Liver (tissue), 8 donors: ENCODE measurements at regions not wholly inside any gene's neighbourhood (a gene's known extent, or its start where the extent isn't known, plus 50 kb on each side); places are given as distances from the start of the nearest gene placed in this dataset.

Experiments used
- DNase-seq: peaks from one replicate; pipeline ENCODE4 v3.0.0-alpha.2; 2017; ENCODE audit warnings: low spot score
- H3K27ac ChIP-seq, 2 donors: one replicate each; pipeline ENCODE4 v1.7.0; 2013; ENCODE audit warnings: inconsistent platforms in 2 of 2, low read length in 2 of 2, control low read depth in 1 of 2, low read depth in 1 of 2, mild to moderate bottlenecking in 1 of 2
- H3K27me3 ChIP-seq, 4 donors: one replicate each; pipeline versions ENCODE4 v1.6.1 to v1.7.0; 2013; ENCODE audit warnings: low read length in 3 of 4, inconsistent platforms in 1 of 4, mild to moderate bottlenecking in 1 of 4, moderate library complexity in 1 of 4; ENCODE audit not compliant: control insufficient read depth in 4 of 4, insufficient read depth in 4 of 4
- H3K36me3 ChIP-seq, 4 donors: one replicate each; pipeline versions ENCODE4 v1.6.1 to v1.7.0; 2013; ENCODE audit warnings: low read length in 3 of 4, mild to moderate bottlenecking in 3 of 4, low read depth in 1 of 4, moderate library complexity in 1 of 4; ENCODE audit not compliant: control insufficient read depth in 4 of 4, insufficient read depth in 3 of 4
- H3K4me1 ChIP-seq, 4 donors: one replicate each; pipeline versions ENCODE4 v1.6.1 to v1.7.0; 2013; ENCODE audit warnings: low read length in 3 of 4, mild to moderate bottlenecking in 3 of 4, moderate library complexity in 1 of 4; ENCODE audit not compliant: control insufficient read depth in 4 of 4, insufficient read depth in 4 of 4
- H3K4me3 ChIP-seq, 3 donors: one replicate each; pipeline versions ENCODE4 v1.6.1 to v1.7.0; 2013; ENCODE audit warnings: low read length in 3 of 3, control low read depth in 1 of 3, low read depth in 1 of 3, mild to moderate bottlenecking in 1 of 3
- H3K9ac ChIP-seq, 2 donors: one replicate each; pipeline ENCODE4 v1.7.0; 2013; ENCODE audit warnings: low read length in 2 of 2, mild to moderate bottlenecking in 2 of 2, moderate library complexity in 2 of 2, control low read depth in 1 of 2, low read depth in 1 of 2
- H3K9me3 ChIP-seq, 4 donors: one replicate each; pipeline versions ENCODE4 v1.6.1 to v1.7.0; 2013; ENCODE audit warnings: low read length in 3 of 4; ENCODE audit not compliant: control insufficient read depth in 4 of 4
- EGR1 ChIP-seq, 2 donors: IDR thresholded peaks; 2 replicates each; pipeline ENCODE4 v1.6.1; 2016 to 2018; ENCODE audit warnings: antibody characterized with exemption in 2 of 2, low read depth in 2 of 2
- FOXA2 ChIP-seq: IDR thresholded peaks from 2 replicates; pipeline ENCODE4 v1.6.1; 2016; ENCODE audit warnings: antibody characterized with exemption
- GABPA ChIP-seq, 2 donors: IDR thresholded peaks in 1 of 2; conservative IDR thresholded peaks in 1 of 2; 2 replicates each; pipeline ENCODE4 v1.6.1; 2016; ENCODE audit warnings: antibody characterized with exemption in 2 of 2, mild to moderate bottlenecking in 1 of 2, moderate library complexity in 1 of 2
- HNF4A ChIP-seq, 2 donors: conservative IDR thresholded peaks; 2 replicates each; pipeline ENCODE4 v1.6.1; 2016; ENCODE audit warnings: antibody characterized with exemption in 2 of 2, mild to moderate bottlenecking in 2 of 2
- HNF4G ChIP-seq: IDR thresholded peaks from 2 replicates; pipeline ENCODE4 v1.6.1; 2016; ENCODE audit warnings: antibody characterized with exemption
- JUND ChIP-seq, 2 donors: IDR thresholded peaks; 2 replicates each; pipeline ENCODE4 v1.6.1; 2016; ENCODE audit warnings: antibody characterized with exemption in 2 of 2
- NR2F2 ChIP-seq: IDR thresholded peaks from 2 replicates; pipeline ENCODE4 v1.6.1; 2016; ENCODE audit warnings: antibody characterized with exemption
- RAD21 ChIP-seq, 2 donors: IDR thresholded peaks; 2 replicates each; pipeline ENCODE4 v1.6.1; 2016; ENCODE audit warnings: antibody characterized with exemption in 2 of 2, mild to moderate bottlenecking in 2 of 2
- RXRA ChIP-seq, 2 donors: IDR thresholded peaks; 2 replicates each; pipeline ENCODE4 v1.6.1; 2017 to 2018; ENCODE audit warnings: antibody characterized with exemption in 2 of 2, mild to moderate bottlenecking in 1 of 2
- SP1 ChIP-seq: IDR thresholded peaks from 2 replicates; pipeline ENCODE4 v1.6.1; 2018; ENCODE audit warnings: antibody characterized with exemption, mild to moderate bottlenecking
- TAF1 ChIP-seq: conservative IDR thresholded peaks from 2 replicates; pipeline ENCODE4 v1.6.1; 2016; ENCODE audit warnings: antibody characterized with exemption, mild to moderate bottlenecking
- YY1 ChIP-seq: IDR thresholded peaks from 2 replicates; pipeline ENCODE4 v1.6.1; 2016; ENCODE audit warnings: antibody characterized with exemption, mild to moderate bottlenecking
- WGBS: extraction: QIAGEN DNeasy Blood & Tissue Kit; methylation state at CpG from one replicate; pipeline ENCODE4 v1.1.7; 2013; 5-methylcytosine and 5-hydroxymethylcytosine counted together
- TF ChIP-seq, protein P1 (sequence below): IDR thresholded peaks from 2 replicates; pipeline ENCODE4 v1.6.1; 2016; ENCODE audit warnings: antibody characterized with exemption
- TF ChIP-seq, protein P2 (sequence below): IDR thresholded peaks from 2 replicates; pipeline ENCODE4 v1.6.1; 2016; ENCODE audit warnings: antibody characterized with exemption
- TF ChIP-seq, protein P3 (sequence below): fragments of 150-350 bp; IDR thresholded peaks from 2 replicates; pipeline ENCODE4 v1.5.1; 2017; ENCODE audit warnings: improper control_type of control experiment, low read depth, low read length; ENCODE audit not compliant: missing input control
- TF ChIP-seq, protein P4 (sequence below): IDR thresholded peaks from 2 replicates; pipeline ENCODE4 v1.6.1; 2016; ENCODE audit warnings: antibody characterized with exemption
- TF ChIP-seq, protein P5 (sequence below): IDR thresholded peaks from 2 replicates; pipeline ENCODE4 v1.6.1; 2016; ENCODE audit warnings: antibody characterized with exemption, mild to moderate bottlenecking
- donor health status: healthy.
- donor health status: healthy.
- donor health status: healthy.
- donor health status: healthy.
- donor health status: healthy.

DNA sequence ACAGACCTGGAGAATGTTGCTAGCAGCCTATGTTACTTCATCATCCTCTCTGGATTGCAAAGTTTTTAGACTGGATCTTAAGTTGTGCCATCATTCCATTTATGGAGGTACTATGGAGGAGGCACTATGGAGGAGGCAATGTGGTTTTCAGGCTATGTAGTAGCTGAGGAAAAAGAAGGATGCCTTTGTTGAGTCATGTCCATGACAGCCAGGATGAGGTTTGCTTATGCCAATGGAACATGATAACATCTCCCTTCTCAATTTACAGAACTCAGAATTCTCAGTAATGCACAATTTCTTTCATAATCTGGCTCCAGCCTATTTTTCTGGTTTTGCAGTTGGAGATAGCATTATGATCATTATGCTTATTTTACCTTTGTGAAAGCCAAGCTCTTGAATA is 65.9 kb upstream of the TMEM108 start:
- Histone ChIP-seq H3K27me3 (no peaks in the 10 kb centered on the region), H3K4me3 (no peak overlapping the region), H3K9me3 (no peaks in the 10 kb centered on the region), H3K4me1 (no peaks in the 10 kb centered on the region), H3K9ac (no peak overlapping the region), H3K27ac (no peak overlapping the region), H3K36me3 (no peaks in the 10 kb centered on the region)
- TF ChIP-seq TAF1 = no peak
- TF ChIP-seq, protein P1, sequence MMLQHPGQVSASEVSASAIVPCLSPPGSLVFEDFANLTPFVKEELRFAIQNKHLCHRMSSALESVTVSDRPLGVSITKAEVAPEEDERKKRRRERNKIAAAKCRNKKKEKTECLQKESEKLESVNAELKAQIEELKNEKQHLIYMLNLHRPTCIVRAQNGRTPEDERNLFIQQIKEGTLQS = no peak
- TF ChIP-seq, protein P2, sequence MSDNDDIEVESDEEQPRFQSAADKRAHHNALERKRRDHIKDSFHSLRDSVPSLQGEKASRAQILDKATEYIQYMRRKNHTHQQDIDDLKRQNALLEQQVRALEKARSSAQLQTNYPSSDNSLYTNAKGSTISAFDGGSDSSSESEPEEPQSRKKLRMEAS = no peak
- TF ChIP-seq RAD21 (IDR thresholded peaks at IDR 0.05) = no peak
- no peak for TF ChIP-seq EGR1 (IDR thresholded peaks at IDR 0.05; ENCODE audit: low read depth in 2 of 2)
- TF ChIP-seq GABPA (IDR thresholded peaks at IDR 0.05 in 1 of 2, conservative IDR thresholded peaks at IDR 0.05 in 1 of 2) = no peak
- DNase-seq = no peak

DNA sequence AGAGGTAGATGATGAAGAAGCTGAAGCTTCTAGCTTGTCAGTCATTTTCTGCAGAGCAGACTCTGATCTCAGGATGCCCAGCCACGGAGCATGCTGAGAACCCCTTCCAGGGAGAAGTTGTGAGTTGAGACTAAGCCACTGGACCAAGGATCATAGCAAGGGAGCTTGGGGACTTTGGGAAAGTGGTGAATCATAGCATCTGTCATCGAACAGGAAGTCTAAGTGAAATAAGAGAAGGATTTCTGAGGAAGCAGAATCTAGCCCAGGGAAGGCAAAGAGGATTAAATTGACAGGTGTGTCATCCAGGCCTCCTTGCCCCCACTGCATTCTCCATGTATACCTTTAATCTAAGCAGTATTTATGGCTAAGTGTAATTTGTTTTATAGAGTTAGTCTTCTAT is 71.8 kb upstream of the TMEM108 start:
- no peaks in the 10 kb centered on the region for H3K27me3 ChIP-seq
- no peak for DNase-seq
- 62% methylated on average over 2 of the region's 2 CpGs for WGBS
- H3K27ac ChIP-seq = no peak overlapping the region
- H3K4me1 ChIP-seq = no peaks in the 10 kb centered on the region
- TF ChIP-seq, protein P2 = no peak
- TF ChIP-seq HNF4A (conservative IDR thresholded peaks at IDR 0.05) (no peak), NR2F2 (no peak), GABPA (IDR thresholded peaks at IDR 0.05 in 1 of 2, conservative IDR thresholded peaks at IDR 0.05 in 1 of 2) (no peak), RAD21 (IDR thresholded peaks at IDR 0.05) (no peak), YY1 (no peak), FOXA2 (no peak), SP1 (no peak), RXRA (IDR thresholded peaks at IDR 0.05) (no peak), TAF1 (no peak), HNF4G (no peak), JUND (IDR thresholded peaks at IDR 0.05) (no peak)
- TF ChIP-seq, protein P3, sequence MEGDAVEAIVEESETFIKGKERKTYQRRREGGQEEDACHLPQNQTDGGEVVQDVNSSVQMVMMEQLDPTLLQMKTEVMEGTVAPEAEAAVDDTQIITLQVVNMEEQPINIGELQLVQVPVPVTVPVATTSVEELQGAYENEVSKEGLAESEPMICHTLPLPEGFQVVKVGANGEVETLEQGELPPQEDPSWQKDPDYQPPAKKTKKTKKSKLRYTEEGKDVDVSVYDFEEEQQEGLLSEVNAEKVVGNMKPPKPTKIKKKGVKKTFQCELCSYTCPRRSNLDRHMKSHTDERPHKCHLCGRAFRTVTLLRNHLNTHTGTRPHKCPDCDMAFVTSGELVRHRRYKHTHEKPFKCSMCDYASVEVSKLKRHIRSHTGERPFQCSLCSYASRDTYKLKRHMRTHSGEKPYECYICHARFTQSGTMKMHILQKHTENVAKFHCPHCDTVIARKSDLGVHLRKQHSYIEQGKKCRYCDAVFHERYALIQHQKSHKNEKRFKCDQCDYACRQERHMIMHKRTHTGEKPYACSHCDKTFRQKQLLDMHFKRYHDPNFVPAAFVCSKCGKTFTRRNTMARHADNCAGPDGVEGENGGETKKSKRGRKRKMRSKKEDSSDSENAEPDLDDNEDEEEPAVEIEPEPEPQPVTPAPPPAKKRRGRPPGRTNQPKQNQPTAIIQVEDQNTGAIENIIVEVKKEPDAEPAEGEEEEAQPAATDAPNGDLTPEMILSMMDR = no peak
- TF ChIP-seq, protein P4, sequence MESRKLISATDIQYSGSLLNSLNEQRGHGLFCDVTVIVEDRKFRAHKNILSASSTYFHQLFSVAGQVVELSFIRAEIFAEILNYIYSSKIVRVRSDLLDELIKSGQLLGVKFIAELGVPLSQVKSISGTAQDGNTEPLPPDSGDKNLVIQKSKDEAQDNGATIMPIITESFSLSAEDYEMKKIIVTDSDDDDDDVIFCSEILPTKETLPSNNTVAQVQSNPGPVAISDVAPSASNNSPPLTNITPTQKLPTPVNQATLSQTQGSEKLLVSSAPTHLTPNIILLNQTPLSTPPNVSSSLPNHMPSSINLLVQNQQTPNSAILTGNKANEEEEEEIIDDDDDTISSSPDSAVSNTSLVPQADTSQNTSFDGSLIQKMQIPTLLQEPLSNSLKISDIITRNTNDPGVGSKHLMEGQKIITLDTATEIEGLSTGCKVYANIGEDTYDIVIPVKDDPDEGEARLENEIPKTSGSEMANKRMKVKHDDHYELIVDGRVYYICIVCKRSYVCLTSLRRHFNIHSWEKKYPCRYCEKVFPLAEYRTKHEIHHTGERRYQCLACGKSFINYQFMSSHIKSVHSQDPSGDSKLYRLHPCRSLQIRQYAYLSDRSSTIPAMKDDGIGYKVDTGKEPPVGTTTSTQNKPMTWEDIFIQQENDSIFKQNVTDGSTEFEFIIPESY = no peak
- TF ChIP-seq, protein P1 = no peak
- TF ChIP-seq, protein P5, sequence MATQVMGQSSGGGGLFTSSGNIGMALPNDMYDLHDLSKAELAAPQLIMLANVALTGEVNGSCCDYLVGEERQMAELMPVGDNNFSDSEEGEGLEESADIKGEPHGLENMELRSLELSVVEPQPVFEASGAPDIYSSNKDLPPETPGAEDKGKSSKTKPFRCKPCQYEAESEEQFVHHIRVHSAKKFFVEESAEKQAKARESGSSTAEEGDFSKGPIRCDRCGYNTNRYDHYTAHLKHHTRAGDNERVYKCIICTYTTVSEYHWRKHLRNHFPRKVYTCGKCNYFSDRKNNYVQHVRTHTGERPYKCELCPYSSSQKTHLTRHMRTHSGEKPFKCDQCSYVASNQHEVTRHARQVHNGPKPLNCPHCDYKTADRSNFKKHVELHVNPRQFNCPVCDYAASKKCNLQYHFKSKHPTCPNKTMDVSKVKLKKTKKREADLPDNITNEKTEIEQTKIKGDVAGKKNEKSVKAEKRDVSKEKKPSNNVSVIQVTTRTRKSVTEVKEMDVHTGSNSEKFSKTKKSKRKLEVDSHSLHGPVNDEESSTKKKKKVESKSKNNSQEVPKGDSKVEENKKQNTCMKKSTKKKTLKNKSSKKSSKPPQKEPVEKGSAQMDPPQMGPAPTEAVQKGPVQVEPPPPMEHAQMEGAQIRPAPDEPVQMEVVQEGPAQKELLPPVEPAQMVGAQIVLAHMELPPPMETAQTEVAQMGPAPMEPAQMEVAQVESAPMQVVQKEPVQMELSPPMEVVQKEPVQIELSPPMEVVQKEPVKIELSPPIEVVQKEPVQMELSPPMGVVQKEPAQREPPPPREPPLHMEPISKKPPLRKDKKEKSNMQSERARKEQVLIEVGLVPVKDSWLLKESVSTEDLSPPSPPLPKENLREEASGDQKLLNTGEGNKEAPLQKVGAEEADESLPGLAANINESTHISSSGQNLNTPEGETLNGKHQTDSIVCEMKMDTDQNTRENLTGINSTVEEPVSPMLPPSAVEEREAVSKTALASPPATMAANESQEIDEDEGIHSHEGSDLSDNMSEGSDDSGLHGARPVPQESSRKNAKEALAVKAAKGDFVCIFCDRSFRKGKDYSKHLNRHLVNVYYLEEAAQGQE = no peak
- no peaks in the 10 kb centered on the region for H3K36me3 ChIP-seq
- no peak overlapping the region for H3K4me3 ChIP-seq
- H3K9me3 ChIP-seq = no peaks in the 10 kb centered on the region
- H3K9ac ChIP-seq = no peak overlapping the region
